Left ventricle myocardium inferior (tissue), 1 donor: ENCODE measurements at regions not wholly inside any gene's neighbourhood (a gene's known extent, or its start where the extent isn't known, plus 50 kb on each side); places are given as distances from the start of the nearest gene placed in this dataset.

Experiments
- DNase-seq: peaks from one replicate; pipeline ENCODE4 v3.0.0-alpha.2; 2020
- H3K27ac ChIP-seq: fragments of 200-600 bp; replicated peaks from 2 replicates; pipeline ENCODE4 v1.8.0; 2021
- H3K27me3 ChIP-seq: fragments of 200-600 bp; 2 replicates; pipeline ENCODE4 v1.8.0; 2021; ENCODE audit warnings: low read depth
- H3K36me3 ChIP-seq: fragments of 200-600 bp; 2 replicates; pipeline ENCODE4 v1.8.0; 2021
- H3K4me1 ChIP-seq: fragments of 200-600 bp; 2 replicates; pipeline ENCODE4 v1.8.0; 2021
- H3K4me3 ChIP-seq: fragments of 200-600 bp; 2 replicates; pipeline ENCODE4 v1.8.0; 2021; ENCODE audit warnings: mild to moderate bottlenecking, moderate library complexity
- H3K9me3 ChIP-seq: fragments of 200-600 bp; replicated peaks from 2 replicates; pipeline ENCODE4 v1.8.0; 2021
- CTCF ChIP-seq: fragments of 200-600 bp; IDR thresholded peaks from 2 replicates; pipeline ENCODE4 v1.8.0; 2021; ENCODE audit warnings: antibody characterized with exemption, mild to moderate bottlenecking, borderline replicate concordance
- intact Hi-C: fragments of 100-400 bp; cut with micrococcal nuclease; formaldehyde crosslinking; loops from one replicate; pipeline ENCODE4 v1.11.0; 2022
- donor health status: DM: no; HTN: yes; CAD: no; lungs with severe emphysema.

- DNase-seq, result no peak
- intact Hi-C loops, result no loop called here
- H3K27ac ChIP-seq, result no peak overlapping the region
- H3K27me3 ChIP-seq, result no peaks in the 10 kb centered on the region
- H3K4me3 ChIP-seq, result no peak overlapping the region
- peaks cover 9% of the 10 kb centered on the region for H3K4me1 ChIP-seq
- H3K36me3 ChIP-seq, result no peaks in the 10 kb centered on the region
- TF ChIP-seq CTCF, result no peak
- peaks cover 8% of the 10 kb centered on the region for H3K9me3 ChIP-seq
These were observed 109.0 kb upstream of the RAPGEF2 start for GRCh38 chr4:158993891-158994290.

- Histone ChIP-seq H3K27ac (no peak overlapping the region), H3K4me1 (peaks cover 9% of the 10 kb centered on the region), H3K9me3 (no peaks in the 10 kb centered on the region), H3K4me3 (no peak overlapping the region), H3K36me3 (no peaks in the 10 kb centered on the region), H3K27me3 (no peaks in the 10 kb centered on the region)
- intact Hi-C loops, result no loop called here
- TF ChIP-seq CTCF, result no peak
- DNase-seq, result no peak
These were observed 107.8 kb upstream of the RAPGEF2 start for GRCh38 chr4:158995040-158995439.

- intact Hi-C loops, result no loop called here
- H3K27me3 ChIP-seq, result no peaks in the 10 kb centered on the region
- H3K27ac ChIP-seq, result no peak overlapping the region
- TF ChIP-seq CTCF, result no peak
- H3K4me3 ChIP-seq, result no peak overlapping the region
- no peaks in the 10 kb centered on the region for H3K9me3 ChIP-seq
- H3K36me3 ChIP-seq, result no peaks in the 10 kb centered on the region
- no peak for DNase-seq
- peaks cover 9% of the 10 kb centered on the region for H3K4me1 ChIP-seq
These were observed 106.9 kb upstream of the RAPGEF2 start for GRCh38 chr4:158995965-158996364.

GRCh38 chr4:158996669-158997074 is 106.2 kb upstream of the RAPGEF2 start:
- H3K4me1 ChIP-seq, result peaks cover 9% of the 10 kb centered on the region
- no peaks in the 10 kb centered on the region for H3K9me3 ChIP-seq
- intact Hi-C loops, result no loop called here
- no peak for TF ChIP-seq CTCF
- H3K36me3 ChIP-seq, result no peaks in the 10 kb centered on the region
- no peak overlapping the region for H3K27ac ChIP-seq
- no peaks in the 10 kb centered on the region for H3K27me3 ChIP-seq
- no peak for DNase-seq
- H3K4me3 ChIP-seq, result no peak overlapping the region

- Histone ChIP-seq H3K4me1 (peaks cover 9% of the 10 kb centered on the region), H3K36me3 (no peaks in the 10 kb centered on the region), H3K27ac (no peak overlapping the region), H3K4me3 (no peak overlapping the region), H3K9me3 (no peaks in the 10 kb centered on the region), H3K27me3 (no peaks in the 10 kb centered on the region)
- intact Hi-C loops, result no loop called here
- no peak for DNase-seq
- no peak for TF ChIP-seq CTCF
These were observed 105.1 kb upstream of the RAPGEF2 start for GRCh38 chr4:158997660-158998349.

GRCh38 chr4:158998624-158999023 is 104.3 kb upstream of the RAPGEF2 start:
- H3K4me3 ChIP-seq, result no peak overlapping the region
- no peak for TF ChIP-seq CTCF
- H3K9me3 ChIP-seq, result no peaks in the 10 kb centered on the region
- H3K27ac ChIP-seq, result no peak overlapping the region
- H3K36me3 ChIP-seq, result no peaks in the 10 kb centered on the region
- H3K27me3 ChIP-seq, result no peaks in the 10 kb centered on the region
- intact Hi-C loops, result no loop called here
- DNase-seq, result no peak
- peaks cover 17% of the 10 kb centered on the region for H3K4me1 ChIP-seq
